Middle frontal gyrus (tissue), 1 donor: ENCODE measurements at regions not wholly inside any gene's neighbourhood (a gene's known extent, or its start where the extent isn't known, plus 50 kb on each side); places are given as distances from the start of the nearest gene placed in this dataset.

ENCODE experiments used
- DNase-seq: peaks from one replicate; pipeline ENCODE4 v3.0.0-alpha.2; 2015; ENCODE audit warnings: low spot score; ENCODE audit errors: extremely low spot score

- no peak for DNase-seq
Observed at GRCh38 chr12:24057920-24058476, 108.5 kb upstream of the SOX5 start.

GRCh38 chr12:24055747-24056146 is 106.3 kb upstream of the SOX5 start:
- DNase-seq: no peak

GRCh38 chr12:24054416-24054815 is 104.9 kb upstream of the SOX5 start:
- no peak for DNase-seq

- no peak for DNase-seq
Observed at GRCh38 chr12:24049728-24050127, 100.3 kb upstream of the SOX5 start.

DNA sequence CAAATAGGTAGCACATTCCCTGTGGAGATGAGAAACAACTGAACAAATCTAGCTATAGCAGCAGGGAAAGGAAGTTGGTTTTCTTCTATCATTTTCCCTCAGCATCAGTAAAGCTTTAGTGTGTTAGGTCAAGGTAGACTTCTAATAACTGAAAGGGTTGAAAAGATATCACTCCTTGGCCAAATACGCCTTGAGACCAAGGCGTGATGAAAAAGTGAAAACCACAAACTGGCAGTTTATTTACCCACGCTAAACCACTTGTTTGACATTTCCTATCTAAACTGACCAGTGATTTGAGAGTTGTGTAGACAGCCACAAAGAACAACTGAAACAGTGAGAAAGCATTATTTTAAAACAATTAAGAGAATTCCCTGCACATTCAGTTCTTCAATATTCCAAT is 99.6 kb upstream of the SOX5 start:
- DNase-seq: no peak

DNA sequence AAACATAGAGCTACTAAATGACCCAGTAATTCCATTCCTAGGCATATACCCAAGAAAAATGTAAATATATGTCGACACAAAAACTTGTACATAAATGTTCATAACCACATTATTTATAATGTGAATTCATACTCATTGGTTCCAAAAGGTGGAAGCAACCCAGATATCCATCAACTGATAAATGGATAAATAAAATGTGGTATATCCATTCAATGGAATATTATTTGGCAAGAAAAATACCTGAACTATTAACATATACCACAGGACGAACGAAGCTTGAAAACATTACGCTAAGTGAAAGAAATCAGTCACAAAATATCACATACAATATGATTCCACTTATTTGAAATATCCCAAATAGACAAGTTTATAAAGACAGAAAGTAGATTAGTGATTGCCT is 99.0 kb upstream of the SOX5 start:
- DNase-seq: no peak

GRCh38 chr12:24047326-24047725 is 97.9 kb upstream of the SOX5 start:
- DNase-seq: no peak

DNA sequence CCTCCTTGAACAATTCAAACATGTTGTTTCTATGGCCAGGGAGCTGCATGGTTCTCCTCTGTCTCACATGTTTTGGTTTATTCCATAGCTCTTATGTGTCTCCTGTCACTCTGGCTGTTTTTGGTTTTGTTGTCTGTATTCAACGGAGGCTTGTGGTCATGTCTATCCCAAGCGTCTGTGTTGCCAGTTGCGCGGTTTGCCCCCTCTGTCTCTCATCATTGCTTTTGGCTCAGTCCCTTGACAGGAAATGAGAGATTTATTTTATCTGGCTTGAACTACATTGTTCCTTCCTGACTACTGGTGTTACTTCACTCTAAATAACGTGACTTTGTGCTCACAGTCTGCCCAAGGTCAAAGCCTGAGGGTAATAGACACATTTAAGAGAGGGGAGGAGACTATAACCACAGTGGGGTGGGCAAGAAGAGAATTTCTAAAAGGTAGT is 96.4 kb upstream of the SOX5 start:
- DNase-seq: no peak

DNA sequence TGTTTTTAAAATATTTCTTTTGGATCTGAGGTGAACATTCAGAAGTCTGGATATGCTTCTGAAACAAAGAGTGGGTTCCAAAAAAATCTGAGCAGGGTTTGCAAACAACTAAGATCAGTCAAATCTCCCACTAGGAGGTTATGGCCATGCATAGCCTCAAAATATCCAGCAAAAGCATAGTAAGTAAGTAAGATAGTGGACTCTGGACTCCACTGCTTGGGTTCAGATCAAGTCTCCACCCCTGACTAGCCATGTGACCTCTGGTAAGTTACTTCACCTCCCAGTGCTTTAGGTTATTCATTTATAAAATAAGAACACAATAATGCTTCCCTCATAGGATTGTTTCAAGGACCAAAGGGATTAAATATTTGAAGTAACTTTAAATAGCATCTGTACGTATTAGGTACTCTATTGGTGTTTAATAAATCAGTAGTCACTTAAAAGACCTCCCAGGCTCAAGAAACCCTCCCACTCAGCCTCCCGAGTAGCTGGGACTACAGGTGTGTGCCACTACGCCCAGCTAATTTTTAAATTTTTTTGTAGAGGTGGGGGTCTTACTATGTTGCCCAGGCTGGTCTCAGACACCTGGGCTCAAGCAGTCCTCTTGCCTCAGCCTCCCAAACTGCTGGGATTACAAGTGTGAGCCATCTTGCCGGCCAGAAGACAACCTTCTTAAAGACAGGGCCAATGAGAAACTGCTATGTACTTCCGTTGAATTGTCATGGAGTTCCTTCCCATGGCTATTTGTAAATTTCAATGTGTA is 95.7 kb upstream of the SOX5 start:
- DNase-seq: no peak

DNA sequence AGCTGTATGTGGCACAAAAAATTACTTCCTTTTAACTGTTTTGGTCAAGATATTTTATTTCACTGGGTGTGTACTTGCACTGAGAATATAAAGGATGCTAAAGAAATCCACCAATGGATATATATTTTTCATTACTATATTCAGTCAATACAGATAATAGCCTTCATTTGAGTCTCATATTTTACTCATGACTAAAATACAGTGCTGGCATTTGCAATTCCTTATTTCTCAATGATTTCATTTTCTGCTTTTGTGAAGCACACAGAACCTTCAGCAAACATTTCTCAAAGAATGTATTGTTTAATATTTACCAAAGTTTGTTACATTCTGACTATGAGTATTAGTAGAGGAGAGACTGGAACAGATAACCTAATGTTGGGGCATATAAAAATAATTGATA is 93.2 kb upstream of the SOX5 start:
- DNase-seq: no peak

GRCh38 chr12:24039113-24039525 is 89.6 kb upstream of the SOX5 start:
- DNase-seq: no peak

GRCh38 chr12:24038211-24038997 is 88.9 kb upstream of the SOX5 start:
- no peak for DNase-seq

- no peak for DNase-seq
Observed at GRCh38 chr12:24036438-24037216, 87.2 kb upstream of the SOX5 start.

- no peak for DNase-seq
Observed at GRCh38 chr12:24034894-24035293, 85.4 kb upstream of the SOX5 start.

- no peak for DNase-seq
Observed at GRCh38 chr12:24034160-24034559, 84.7 kb upstream of the SOX5 start.

DNA sequence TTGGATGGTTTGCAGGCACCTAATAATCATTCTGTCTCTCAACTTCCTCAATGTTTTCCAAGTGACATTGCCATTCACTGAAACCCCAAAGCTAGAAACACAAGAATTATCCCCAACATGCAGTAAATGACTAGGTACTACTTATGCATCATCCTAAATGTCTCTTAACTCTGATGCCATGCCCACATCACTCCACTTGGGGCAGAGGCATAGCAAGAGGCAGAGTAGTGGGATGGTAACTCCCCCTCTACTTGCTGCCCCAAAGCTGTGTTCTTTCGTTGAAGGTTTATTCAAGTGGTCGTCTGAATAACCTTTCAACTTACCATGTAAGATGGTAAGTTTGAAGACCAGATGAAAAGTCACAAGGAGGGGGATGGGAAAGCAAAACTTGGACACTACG is 77.9 kb upstream of the SOX5 start:
- no peak for DNase-seq

GRCh38 chr12:24025153-24025798 is 75.8 kb upstream of the SOX5 start:
- no peak for DNase-seq

DNA sequence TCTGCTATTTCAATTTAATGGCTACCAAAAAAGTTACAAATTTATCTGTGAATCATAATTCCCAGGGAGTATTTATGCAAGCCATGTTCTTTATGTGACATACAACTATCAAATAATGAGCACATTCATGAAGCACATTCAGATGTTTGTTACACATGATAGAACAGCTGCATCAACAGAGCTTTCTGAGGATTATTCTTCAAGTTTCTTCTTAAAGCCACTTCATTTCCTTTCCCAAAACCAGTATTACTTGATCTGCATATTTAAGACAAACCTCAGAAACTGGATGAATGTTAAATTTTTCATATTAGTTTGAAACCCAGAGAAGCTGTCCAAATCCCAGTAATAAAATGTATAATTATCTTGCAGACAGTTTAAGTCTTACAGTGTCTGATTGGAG is 73.6 kb upstream of the SOX5 start:
- no peak for DNase-seq

GRCh38 chr12:24021164-24021502 is 71.7 kb upstream of the SOX5 start:
- no peak for DNase-seq

DNA sequence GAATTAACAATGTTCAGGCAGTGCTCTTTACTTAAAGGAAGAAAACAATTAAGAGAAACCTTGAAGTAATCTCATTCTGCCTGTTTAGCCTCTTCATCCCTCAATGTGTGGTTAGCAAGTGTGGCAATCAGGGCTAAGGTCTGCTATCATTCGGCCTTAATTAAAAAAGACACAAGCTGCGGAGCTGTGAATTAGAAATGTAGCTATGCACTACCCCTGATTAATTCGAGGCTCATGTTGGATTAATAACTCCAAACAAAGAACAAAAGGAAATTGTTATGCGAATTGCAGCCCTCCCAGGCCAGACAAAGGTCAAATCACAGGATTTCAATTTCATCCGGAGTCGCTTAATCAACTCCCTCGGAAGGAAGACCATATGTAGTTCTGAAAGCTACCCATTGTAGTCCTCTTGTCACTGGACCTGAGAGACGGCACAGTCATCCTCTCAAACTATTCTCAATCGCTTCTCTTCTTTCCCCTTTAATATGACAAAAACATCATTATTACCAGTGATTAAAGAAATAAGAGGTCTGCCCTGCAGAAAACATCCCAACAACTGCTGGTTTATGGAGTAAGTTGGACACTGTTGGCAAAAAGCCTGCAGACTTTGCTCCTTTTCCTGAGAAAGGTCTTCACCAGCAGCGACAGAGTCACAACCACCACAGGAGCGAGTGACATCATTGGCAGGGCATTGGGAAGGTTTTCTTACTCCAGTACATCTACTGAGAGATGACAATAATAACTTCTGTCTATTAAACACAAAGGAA is 71.1 kb upstream of the SOX5 start:
- no peak for DNase-seq

GRCh38 chr12:24015833-24016160 is 66.3 kb upstream of the SOX5 start:
- DNase-seq: no peak
